ENCODE measurements at regions not wholly inside any gene's neighbourhood (a gene's known extent, or its start where the extent isn't known, plus 50 kb on each side); places are given as distances from the start of the nearest gene placed in this dataset.
"Not testable (repeated sequence)": the region's sequence is repeated elsewhere in the genome, so short reads cannot be mapped to it uniquely, and the experiment has no call there.

- DNase-seq (ENCODE audit: low spot score) = no peak
These were observed 70.1 kb downstream of the FBXO4 start for GRCh38 chr5:41995193-41995592.

GRCh38 chr5:42001673-42002072 is 76.6 kb downstream of the FBXO4 start:
- no peak for DNase-seq (ENCODE audit: low spot score)

GRCh38 chr5:42003852-42004251 is 78.8 kb downstream of the FBXO4 start:
- not testable (repeated sequence) for DNase-seq (ENCODE audit: low spot score)

- DNase-seq (ENCODE audit: low spot score) = peak; percentile 4
These were observed 80.6 kb downstream of the FBXO4 start for GRCh38 chr5:42005561-42006153.

GRCh38 chr5:42013561-42013960 is 88.5 kb downstream of the FBXO4 start:
- no peak for DNase-seq (ENCODE audit: low spot score)

GRCh38 chr5:42015254-42015653 is 90.2 kb downstream of the FBXO4 start:
- no peak for DNase-seq (ENCODE audit: low spot score)

GRCh38 chr5:42015681-42016080 is 90.6 kb downstream of the FBXO4 start:
- peak; percentile 14 for DNase-seq (ENCODE audit: low spot score)

GRCh38 chr5:42020788-42021530 is 95.9 kb downstream of the FBXO4 start:
- DNase-seq (ENCODE audit: low spot score) = peak; percentile 8

GRCh38 chr5:42021923-42022322 is 96.8 kb downstream of the FBXO4 start:
- DNase-seq (ENCODE audit: low spot score) = no peak

GRCh38 chr5:42022383-42022972 is 97.4 kb downstream of the FBXO4 start:
- no peak for DNase-seq (ENCODE audit: low spot score)

- no peak for DNase-seq (ENCODE audit: low spot score)
These were observed 101.4 kb downstream of the FBXO4 start for GRCh38 chr5:42026446-42026845.

GRCh38 chr5:42032137-42032536 is 107.1 kb downstream of the FBXO4 start:
- DNase-seq (ENCODE audit: low spot score) = no peak

GRCh38 chr5:42035526-42035925 is 110.4 kb downstream of the FBXO4 start:
- no peak for DNase-seq (ENCODE audit: low spot score)

- DNase-seq (ENCODE audit: low spot score) = no peak
These were observed 111.3 kb downstream of the FBXO4 start for GRCh38 chr5:42036379-42036778.

- DNase-seq (ENCODE audit: low spot score) = no peak
These were observed 112.4 kb downstream of the FBXO4 start for GRCh38 chr5:42037379-42037932.

GRCh38 chr5:42043400-42043799 is 118.3 kb downstream of the FBXO4 start:
- no peak for DNase-seq (ENCODE audit: low spot score)

GRCh38 chr5:42057254-42057690 is 132.2 kb downstream of the FBXO4 start:
- DNase-seq (ENCODE audit: low spot score) = peak; percentile 19

GRCh38 chr5:42059291-42059690 is 134.2 kb downstream of the FBXO4 start:
- no peak for DNase-seq (ENCODE audit: low spot score)

- no peak for DNase-seq (ENCODE audit: low spot score)
These were observed 134.8 kb downstream of the FBXO4 start for GRCh38 chr5:42059778-42060464.

- DNase-seq (ENCODE audit: low spot score) = no peak
These were observed 136.0 kb downstream of the FBXO4 start for GRCh38 chr5:42061121-42061520.

GRCh38 chr5:42064821-42065220 is 139.7 kb downstream of the FBXO4 start:
- no peak for DNase-seq (ENCODE audit: low spot score)

GRCh38 chr5:42066131-42066530 is 141.1 kb downstream of the FBXO4 start:
- DNase-seq (ENCODE audit: low spot score) = no peak

- no peak for DNase-seq (ENCODE audit: low spot score)
These were observed 149.3 kb downstream of the FBXO4 start for GRCh38 chr5:42074353-42074752.
